Fibroblast of skin of back (primary cell): ENCODE measurements at regions not wholly inside any gene's neighbourhood (a gene's known extent, or its start where the extent isn't known, plus 50 kb on each side); places are given as distances from the start of the nearest gene placed in this dataset.

Source experiments
- DNase-seq: peaks from one replicate; pipeline ENCODE4 v3.0.0-alpha.2; 2013

- no peak for DNase-seq
Observed at GRCh38 chr9:119609277-119609971, 240.2 kb upstream of the BRINP1 start.

GRCh38 chr9:119601632-119602031 is 232.4 kb upstream of the BRINP1 start:
- DNase-seq = no peak

GRCh38 chr9:119597499-119597898 is 228.3 kb upstream of the BRINP1 start:
- no peak for DNase-seq

- no peak for DNase-seq
Observed at GRCh38 chr9:119596703-119597102, 227.5 kb upstream of the BRINP1 start.

- DNase-seq = no peak
Observed at GRCh38 chr9:119588874-119589744, 219.9 kb upstream of the BRINP1 start.

- DNase-seq = no peak
Observed at GRCh38 chr9:119577881-119578280, 208.6 kb upstream of the BRINP1 start.

GRCh38 chr9:119559986-119560385 is 190.8 kb upstream of the BRINP1 start:
- no peak for DNase-seq

GRCh38 chr9:119559056-119559455 is 189.8 kb upstream of the BRINP1 start:
- no peak for DNase-seq

- DNase-seq = peak; percentile 52
Observed at GRCh38 chr9:119556129-119556875, 187.1 kb upstream of the BRINP1 start.

- no peak for DNase-seq
Observed at GRCh38 chr9:119544492-119544891, 175.3 kb upstream of the BRINP1 start.

- DNase-seq = no peak
Observed at GRCh38 chr9:119537138-119537537, 167.9 kb upstream of the BRINP1 start.

GRCh38 chr9:119533504-119533903 is 164.3 kb upstream of the BRINP1 start:
- no peak for DNase-seq

GRCh38 chr9:119526698-119527097 is 157.5 kb upstream of the BRINP1 start:
- no peak for DNase-seq

GRCh38 chr9:119523508-119523907 is 154.3 kb upstream of the BRINP1 start:
- no peak for DNase-seq

- no peak for DNase-seq
Observed at GRCh38 chr9:119522381-119522780, 153.1 kb upstream of the BRINP1 start.

GRCh38 chr9:119509291-119509905 is 140.2 kb upstream of the BRINP1 start:
- no peak for DNase-seq

GRCh38 chr9:119501374-119501773 is 132.1 kb upstream of the BRINP1 start:
- no peak for DNase-seq

- DNase-seq = peak; percentile 0
Observed at GRCh38 chr9:119500072-119500771, 131.0 kb upstream of the BRINP1 start.

GRCh38 chr9:119487118-119487827 is 118.0 kb upstream of the BRINP1 start:
- no peak for DNase-seq

GRCh38 chr9:119483153-119483552 is 113.9 kb upstream of the BRINP1 start:
- no peak for DNase-seq

GRCh38 chr9:119477197-119477596 is 108.0 kb upstream of the BRINP1 start:
- DNase-seq = no peak
